HCT116 (cell line): ENCODE measurements at regions not wholly inside any gene's neighbourhood (a gene's known extent, or its start where the extent isn't known, plus 50 kb on each side); places are given as distances from the start of the nearest gene placed in this dataset.

ENCODE experiments used
- CTCF ChIP-seq, 3 experiments: fragments of 200-600 bp in 1 of 3; sonication (generic) in 1 of 3; IDR thresholded peaks in 2 of 3; conservative IDR thresholded peaks in 1 of 3; 2 replicates each; pipeline ENCODE4 v1.5.1; 2012 to 2017; ENCODE audit warnings: low read depth in 2 of 3, low read length in 2 of 3, antibody characterized with exemption in 1 of 3, borderline replicate concordance in 1 of 3, control low read depth in 1 of 3, mild to moderate bottlenecking in 1 of 3, mixed read lengths in 1 of 3, mixed run types in 1 of 3, moderate library complexity in 1 of 3; ENCODE audit not compliant: insufficient read depth in 1 of 3
- JUND ChIP-seq: IDR thresholded peaks from 2 replicates; pipeline ENCODE4 v1.6.1; 2012
- POLR2AphosphoS5 ChIP-seq: IDR thresholded peaks from 2 replicates; pipeline ENCODE4 v1.6.1; 2011; ENCODE audit warnings: mild to moderate bottlenecking, low read depth, low read length, moderate library complexity
- RAD21 ChIP-seq: IDR thresholded peaks from 2 replicates; pipeline ENCODE4 v1.6.1; 2012; ENCODE audit warnings: low read depth, mild to moderate bottlenecking

GRCh38 chr4:71186566-71187403 is 152.0 kb upstream of the SLC4A4 start:
- TF ChIP-seq JUND: no peak
- no peak for TF ChIP-seq POLR2AphosphoS5
- no peak for TF ChIP-seq CTCF (IDR thresholded peaks at IDR 0.05 in 2 of 3, conservative IDR thresholded peaks at IDR 0.05 in 1 of 3; ENCODE audit: borderline replicate concordance in 1 of 3, insufficient read depth in 1 of 3, low read depth in 2 of 3, low read length in 2 of 3)
- TF ChIP-seq RAD21: no peak
